ENCODE measurements at regions not wholly inside any gene's neighbourhood (a gene's known extent, or its start where the extent isn't known, plus 50 kb on each side); places are given as distances from the start of the nearest gene placed in this dataset.

DNA sequence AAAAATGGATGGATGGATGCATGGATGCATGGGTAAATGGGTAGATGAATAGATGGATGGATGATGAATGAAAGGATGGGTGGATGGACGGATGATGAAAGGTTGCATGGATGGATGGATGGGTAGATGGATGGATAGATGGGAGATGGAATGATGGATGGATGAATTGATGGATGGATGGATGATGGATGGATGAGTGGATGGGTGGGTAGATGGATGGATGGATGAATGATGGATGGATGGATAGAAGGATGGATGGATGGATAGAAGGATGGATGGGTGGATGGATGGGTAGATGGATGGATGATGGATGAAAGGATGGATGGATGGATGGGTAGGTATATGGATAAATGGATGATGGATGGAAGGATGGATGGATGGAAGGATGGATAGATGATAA is 115.1 kb upstream of the LSM14A start:
- TF ChIP-seq, protein P1, sequence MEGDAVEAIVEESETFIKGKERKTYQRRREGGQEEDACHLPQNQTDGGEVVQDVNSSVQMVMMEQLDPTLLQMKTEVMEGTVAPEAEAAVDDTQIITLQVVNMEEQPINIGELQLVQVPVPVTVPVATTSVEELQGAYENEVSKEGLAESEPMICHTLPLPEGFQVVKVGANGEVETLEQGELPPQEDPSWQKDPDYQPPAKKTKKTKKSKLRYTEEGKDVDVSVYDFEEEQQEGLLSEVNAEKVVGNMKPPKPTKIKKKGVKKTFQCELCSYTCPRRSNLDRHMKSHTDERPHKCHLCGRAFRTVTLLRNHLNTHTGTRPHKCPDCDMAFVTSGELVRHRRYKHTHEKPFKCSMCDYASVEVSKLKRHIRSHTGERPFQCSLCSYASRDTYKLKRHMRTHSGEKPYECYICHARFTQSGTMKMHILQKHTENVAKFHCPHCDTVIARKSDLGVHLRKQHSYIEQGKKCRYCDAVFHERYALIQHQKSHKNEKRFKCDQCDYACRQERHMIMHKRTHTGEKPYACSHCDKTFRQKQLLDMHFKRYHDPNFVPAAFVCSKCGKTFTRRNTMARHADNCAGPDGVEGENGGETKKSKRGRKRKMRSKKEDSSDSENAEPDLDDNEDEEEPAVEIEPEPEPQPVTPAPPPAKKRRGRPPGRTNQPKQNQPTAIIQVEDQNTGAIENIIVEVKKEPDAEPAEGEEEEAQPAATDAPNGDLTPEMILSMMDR (conservative IDR thresholded peaks at IDR 0.05) = no peak
- no peak for TF ChIP-seq ZFX (IDR thresholded peaks at IDR 0.05)
